Suprapubic skin (tissue), 4 donors: ENCODE measurements at regions not wholly inside any gene's neighbourhood (a gene's known extent, or its start where the extent isn't known, plus 50 kb on each side); places are given as distances from the start of the nearest gene placed in this dataset.

ENCODE experiments used
- DNase-seq, 2 donors: peaks; one replicate each; pipeline ENCODE4 v3.0.0-alpha.2; 2019; ENCODE audit warnings: low spot score in 2 of 2
- H3K27ac ChIP-seq: fragments of 200-600 bp; sonication (generic); one replicate; pipeline ENCODE4 v1.5.1; 2019
- H3K27me3 ChIP-seq: fragments of 200-600 bp; sonication (generic); one replicate; pipeline ENCODE4 v1.5.1; 2019
- H3K36me3 ChIP-seq: fragments of 200-600 bp; sonication (generic); one replicate; pipeline ENCODE4 v1.5.1; 2019
- H3K4me1 ChIP-seq: fragments of 200-600 bp; sonication (generic); one replicate; pipeline ENCODE4 v1.5.1; 2019
- H3K4me3 ChIP-seq: fragments of 200-600 bp; sonication (generic); one replicate; pipeline ENCODE4 v1.5.1; 2019; ENCODE audit warnings: mild to moderate bottlenecking
- H3K9me3 ChIP-seq: fragments of 200-600 bp; sonication (generic); one replicate; pipeline ENCODE4 v1.5.1; 2019
- CTCF ChIP-seq, 2 donors: fragments of 200-600 bp in 1 of 2; fragments of 450-650 bp in 1 of 2; sonication (generic) in 1 of 2; IDR thresholded peaks; one replicate each; pipeline ENCODE4 v1.5.1; 2016 to 2019; ENCODE audit warnings: antibody characterized with exemption in 2 of 2, mild to moderate bottlenecking in 1 of 2, moderate library complexity in 1 of 2
- EP300 ChIP-seq: sonication (generic); formaldehyde crosslinking; IDR thresholded peaks from one replicate; pipeline ENCODE4 v1.6.1; 2017; ENCODE audit warnings: antibody characterized with exemption
- POLR2A ChIP-seq, 2 donors: fragments of 450-650 bp; IDR thresholded peaks; one replicate each; pipeline ENCODE4 v1.6.1; 2017; ENCODE audit warnings: antibody characterized with exemption in 2 of 2, mild to moderate bottlenecking in 2 of 2, moderate library complexity in 2 of 2
- POLR2AphosphoS5 ChIP-seq, 3 donors: sonication (generic); formaldehyde crosslinking; IDR thresholded peaks; one replicate each; pipeline ENCODE4 v1.6.1; 2017; ENCODE audit warnings: antibody characterized with exemption in 3 of 3
- WGBS: methylation state at CpG from one replicate; pipeline ENCODE4 v1.1.5; 2018; 5-methylcytosine and 5-hydroxymethylcytosine counted together

DNA sequence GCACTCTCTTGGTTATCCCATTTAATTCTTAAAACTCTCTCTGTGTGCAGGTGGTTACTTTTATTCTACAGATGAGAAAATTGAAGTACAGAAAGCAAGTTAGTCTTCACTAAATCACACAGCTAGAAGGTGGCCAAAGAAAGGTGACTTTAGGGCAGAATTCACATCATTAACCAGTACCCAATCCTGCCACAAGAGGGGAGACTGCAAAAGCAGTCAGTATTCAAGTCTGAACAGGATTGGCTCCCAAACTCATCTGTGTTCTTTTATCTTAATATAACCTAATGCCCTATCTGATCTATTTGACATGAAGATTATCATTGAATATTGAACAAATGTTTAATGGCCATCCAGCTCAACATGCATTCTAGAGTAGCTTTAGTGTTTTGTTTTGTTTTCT lies 225.3 kb upstream of the FAM83B start:
- Histone ChIP-seq H3K4me3 (no peak overlapping the region), H3K27ac (no peak overlapping the region), H3K36me3 (no peaks in the 10 kb centered on the region), H3K9me3 (no peaks in the 10 kb centered on the region), H3K4me1 (no peaks in the 10 kb centered on the region), H3K27me3 (no peaks in the 10 kb centered on the region)
- TF ChIP-seq POLR2A (IDR thresholded peaks at IDR 0.05): no peak
- peak in 1 of 2 donors; percentile 47 for TF ChIP-seq CTCF (IDR thresholded peaks at IDR 0.05)
- no peak for DNase-seq

DNA sequence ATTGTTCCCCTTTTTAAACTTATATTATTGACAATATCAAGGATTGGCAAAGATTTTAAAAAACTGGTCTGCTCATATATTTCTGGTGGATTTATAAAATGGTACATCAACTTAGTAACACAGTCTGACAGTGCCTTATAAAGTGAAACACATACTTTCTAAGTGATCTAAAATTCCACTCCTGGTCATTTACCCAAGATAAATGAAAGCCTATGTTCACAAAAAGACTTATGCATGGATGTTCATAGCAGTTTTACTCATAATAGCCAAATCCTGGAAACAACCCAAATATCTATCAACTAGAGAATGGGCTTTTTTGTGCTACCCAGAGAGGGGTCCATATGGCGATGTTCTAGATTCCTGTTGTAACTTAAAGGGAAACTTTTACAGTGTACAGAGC lies 222.4 kb upstream of the FAM83B start:
- no peaks in the 10 kb centered on the region for H3K27me3 ChIP-seq
- WGBS: 100% methylated on average over 1 of the region's 1 CpG

DNA sequence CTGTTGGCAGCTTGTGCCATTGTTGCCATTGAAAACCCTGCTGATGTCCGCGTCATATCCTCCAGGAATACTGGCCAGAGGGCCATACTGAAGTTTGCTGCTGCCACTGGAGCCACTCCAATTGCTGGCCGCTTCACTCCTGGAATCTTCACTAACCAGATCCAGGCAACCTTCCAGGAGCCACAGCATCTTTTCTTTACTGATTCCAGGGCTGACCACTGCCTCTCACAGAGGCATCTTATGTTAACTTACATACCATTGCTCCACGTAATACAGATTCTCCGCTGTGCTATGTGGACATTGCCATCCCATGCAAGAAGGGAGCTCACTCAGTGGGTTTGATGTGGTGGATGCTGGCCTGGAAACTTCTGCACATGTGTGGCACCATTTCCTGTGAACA lies 221.8 kb upstream of the FAM83B start:
- WGBS: 97% methylated on average over 5 of the region's 5 CpGs
- no peak for TF ChIP-seq EP300
- TF ChIP-seq CTCF (IDR thresholded peaks at IDR 0.05): no peak

More for the DNA sequence above, 222.4 kb upstream of the FAM83B start:
- no peaks in the 10 kb centered on the region for H3K4me1 ChIP-seq
- H3K4me3 ChIP-seq: no peak overlapping the region
- H3K36me3 ChIP-seq: no peaks in the 10 kb centered on the region
- H3K27ac ChIP-seq: no peak overlapping the region
- DNase-seq: no peak
- TF ChIP-seq POLR2AphosphoS5 (IDR thresholded peaks at IDR 0.05) (no peak), EP300 (no peak), POLR2A (IDR thresholded peaks at IDR 0.05) (no peak), CTCF (IDR thresholded peaks at IDR 0.05) (no peak)
- H3K9me3 ChIP-seq: no peaks in the 10 kb centered on the region

DNA sequence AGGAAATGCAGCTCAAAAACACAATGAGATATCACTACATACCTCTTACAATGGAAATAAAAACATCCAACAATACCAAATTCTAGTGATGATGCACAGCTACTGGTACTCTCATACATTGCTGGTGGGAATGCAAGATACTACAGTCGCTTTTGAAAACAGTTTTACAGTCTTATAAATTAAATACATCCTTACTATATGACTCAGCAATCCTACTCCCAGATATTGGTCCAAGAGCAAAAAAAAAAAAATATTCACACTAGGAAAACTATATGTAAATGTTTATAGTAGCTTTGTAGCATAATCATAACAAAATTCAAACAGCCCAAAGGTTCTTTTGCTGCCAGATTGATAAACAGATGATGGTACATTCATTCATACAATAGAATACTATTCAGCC lies 217.4 kb upstream of the FAM83B start:
- Histone ChIP-seq H3K4me1 (no peaks in the 10 kb centered on the region), H3K4me3 (no peak overlapping the region), H3K9me3 (no peaks in the 10 kb centered on the region), H3K27ac (no peak overlapping the region), H3K36me3 (no peaks in the 10 kb centered on the region), H3K27me3 (no peaks in the 10 kb centered on the region)
- TF ChIP-seq POLR2AphosphoS5 (IDR thresholded peaks at IDR 0.05) (no peak), CTCF (IDR thresholded peaks at IDR 0.05) (no peak), POLR2A (IDR thresholded peaks at IDR 0.05) (no peak), EP300 (no peak)
- whole genome bisulfite sequencing: 83% methylated on average over 1 of the region's 1 CpG
- DNase-seq: no peak

More for the DNA sequence above, 221.8 kb upstream of the FAM83B start:
- H3K4me1 ChIP-seq: no peaks in the 10 kb centered on the region
- no peaks in the 10 kb centered on the region for H3K27me3 ChIP-seq
- H3K9me3 ChIP-seq: no peaks in the 10 kb centered on the region
- no peak for DNase-seq
- no peak overlapping the region for H3K4me3 ChIP-seq
- no peak overlapping the region for H3K27ac ChIP-seq
- no peaks in the 10 kb centered on the region for H3K36me3 ChIP-seq

DNA sequence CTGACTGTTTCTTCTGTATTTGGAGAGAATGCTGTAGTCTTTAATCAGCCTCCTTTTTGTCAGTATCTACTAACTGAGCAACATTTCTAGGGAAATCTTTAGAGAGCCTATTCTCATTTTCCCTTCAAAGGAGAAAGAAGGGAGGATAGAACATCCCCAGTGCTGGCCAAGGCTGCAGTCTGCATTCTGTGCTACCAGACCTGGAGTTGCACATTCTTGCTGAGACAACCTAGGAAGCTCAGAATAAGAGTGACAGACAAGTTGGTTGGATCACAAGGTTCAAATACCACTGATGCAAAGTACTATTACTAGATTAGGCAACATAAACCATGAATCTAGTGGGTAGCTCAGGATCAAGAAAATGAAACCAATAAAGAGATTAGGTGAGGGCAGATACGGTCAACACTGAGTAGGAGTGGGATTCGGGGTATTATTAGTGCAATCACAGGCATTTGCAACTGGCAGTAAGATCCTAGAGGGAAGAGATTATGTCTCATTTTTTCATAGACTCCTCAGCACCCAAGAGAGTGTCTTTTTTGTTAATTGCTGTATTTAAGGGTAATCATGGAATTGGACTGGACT lies 213.5 kb upstream of the FAM83B start:
- no peak overlapping the region for H3K27ac ChIP-seq
- DNase-seq: no peak
- WGBS: 90% methylated on average over 2 of the region's 2 CpGs

More for the DNA sequence above, 213.5 kb upstream of the FAM83B start:
- Histone ChIP-seq H3K9me3 (no peaks in the 10 kb centered on the region), H3K27me3 (no peaks in the 10 kb centered on the region), H3K36me3 (no peaks in the 10 kb centered on the region), H3K4me1 (no peaks in the 10 kb centered on the region), H3K4me3 (no peak overlapping the region)
- no peak for TF ChIP-seq POLR2AphosphoS5 (IDR thresholded peaks at IDR 0.05)
- TF ChIP-seq CTCF (IDR thresholded peaks at IDR 0.05): no peak
- no peak for TF ChIP-seq EP300
- no peak for TF ChIP-seq POLR2A (IDR thresholded peaks at IDR 0.05)
